ENCODE measurements at regions not wholly inside any gene's neighbourhood (a gene's known extent, or its start where the extent isn't known, plus 50 kb on each side); places are given as distances from the start of the nearest gene placed in this dataset.

GRCh38 chr4:24245491-24245820 is 338.9 kb downstream of the DHX15 start:
- TF ChIP-seq POLR2A (IDR thresholded peaks at IDR 0.05) (no peak), CTCF (IDR thresholded peaks at IDR 0.05) (no peak), POLR2AphosphoS5 (IDR thresholded peaks at IDR 0.05) (no peak)
